PC-3 (cell line): ENCODE measurements at regions not wholly inside any gene's neighbourhood (a gene's known extent, or its start where the extent isn't known, plus 50 kb on each side); places are given as distances from the start of the nearest gene placed in this dataset.

Experiments used
- ATAC-seq: fragments of 200-7000 bp; cut with Tn5 transposase; 2 replicates; pipeline ENCODE4 v1.9.1; 2020; ENCODE audit warnings: mild to moderate bottlenecking, moderate library complexity
- BruUV-seq: library from RNA; stranded (reverse); fragments of 400-500 nt; replicated peaks from 2 replicates; lab custom pipeline; 2021; lab: Mats Ljungman, UMichigan
- CTCF ChIA-PET: fragments of 300-600 bp; sonication (Branson Sonifier 250); formaldehyde crosslinking; loops from one replicate; lab custom pipeline; 2022; ENCODE audit warnings: antibody characterized with exemption; lab: Charles Lee
- POLR2A ChIA-PET: fragments of 300-600 bp; sonication (Branson Sonifier 250); formaldehyde crosslinking; loops from one replicate; lab custom pipeline; 2022; ENCODE audit warnings: antibody characterized with exemption; ENCODE audit not compliant: unreplicated experiment; lab: Charles Lee
- DNase-seq: peaks from one replicate; pipeline ENCODE4 v3.0.0-alpha.2; 2015
- H2AFZ ChIP-seq: fragments of 300-600 bp; sonication (generic); 2 replicates; pipeline ENCODE4 v1.6.0; 2016; ENCODE audit warnings: antibody characterized with exemption, low read length
- H3F3A ChIP-seq: fragments of 300-600 bp; sonication (generic); one replicate; pipeline ENCODE4 v1.6.0; 2017; ENCODE audit warnings: antibody characterized with exemption, low read length, control low read depth, mild to moderate bottlenecking; ENCODE audit not compliant: unreplicated experiment
- H3K27ac ChIP-seq: fragments of 300-600 bp; sonication (generic); 2 replicates; pipeline ENCODE4 v1.5.1; 2016; ENCODE audit warnings: mild to moderate bottlenecking, low read length
- H3K27me3 ChIP-seq: fragments of 300-600 bp; sonication (generic); 2 replicates; pipeline ENCODE4 v1.6.1; 2016; ENCODE audit warnings: low read length, mixed read lengths
- H3K36me3 ChIP-seq: fragments of 300-600 bp; sonication (generic); 2 replicates; pipeline ENCODE4 v1.6.1; 2016; ENCODE audit warnings: low read depth, mixed run types, low read length, mixed read lengths
- H3K4me1 ChIP-seq: fragments of 300-600 bp; sonication (generic); 2 replicates; pipeline ENCODE4 v1.5.1; 2016; ENCODE audit warnings: low read length; ENCODE audit not compliant: insufficient read depth
- H3K4me2 ChIP-seq: fragments of 300-600 bp; sonication (generic); 2 replicates; pipeline ENCODE4 v1.6.0; 2016; ENCODE audit warnings: low read length
- H3K4me3 ChIP-seq: fragments of 300-600 bp; sonication (generic); 2 replicates; pipeline ENCODE4 v1.5.1; 2016; ENCODE audit warnings: mild to moderate bottlenecking, low read length, mixed read lengths
- H3K79me2 ChIP-seq: fragments of 300-600 bp; sonication (generic); 2 replicates; pipeline ENCODE4 v1.6.1; 2017; ENCODE audit warnings: low read length, mixed read lengths
- H3K9ac ChIP-seq: fragments of 300-600 bp; sonication (generic); 2 replicates; pipeline ENCODE4 v1.6.0; 2016; ENCODE audit warnings: mild to moderate bottlenecking, low read length
- H3K9me2 ChIP-seq: fragments of 300-600 bp; sonication (generic); replicated peaks from 2 replicates; pipeline ENCODE4 v1.6.1; 2016; ENCODE audit warnings: mixed run types, low read length, mixed read lengths
- H3K9me3 ChIP-seq: fragments of 300-600 bp; sonication (generic); 2 replicates; pipeline ENCODE4 v1.6.1; 2016; ENCODE audit warnings: low read length, mixed read lengths
- H4K20me1 ChIP-seq: fragments of 300-600 bp; sonication (generic); 2 replicates; pipeline ENCODE4 v1.6.1; 2016; ENCODE audit warnings: low read length, mixed read lengths
- CTCF ChIP-seq: fragments of 300-600 bp; sonication (generic); conservative IDR thresholded peaks from 2 replicates; pipeline ENCODE4 v1.5.1; 2017; ENCODE audit warnings: antibody characterized with exemption, low read depth, mild to moderate bottlenecking, low read length
- EZH2 ChIP-seq: fragments of 300-600 bp; sonication (generic); IDR thresholded peaks from one replicate; pipeline ENCODE4 v1.6.1; 2017; ENCODE audit warnings: antibody characterized with exemption, mild to moderate bottlenecking, low read length; ENCODE audit not compliant: unreplicated experiment
- EZH2phosphoT487 ChIP-seq: fragments of 300-600 bp; sonication (generic); IDR thresholded peaks from 2 replicates; pipeline ENCODE4 v1.6.1; 2018; ENCODE audit warnings: mild to moderate bottlenecking, antibody characterized with exemption, low read length, borderline replicate concordance
- intact Hi-C: fragments of 100-400 bp; cut with micrococcal nuclease; formaldehyde crosslinking; loops from 2 replicates; pipeline ENCODE4 v1.9.0; 2023

- no peak overlapping the region for H2AFZ ChIP-seq
- no peaks in the 10 kb centered on the region for H3K9me2 ChIP-seq
- CTCF ChIA-PET: no interaction called here
- H4K20me1 ChIP-seq: no peaks in the 10 kb centered on the region
- ATAC-seq (no peak), DNase-seq (peak; percentile 33)
- H3F3A ChIP-seq: no peaks in the 10 kb centered on the region
- no peaks in the 10 kb centered on the region for H3K9me3 ChIP-seq
- no peaks in the 10 kb centered on the region for H3K36me3 ChIP-seq
- TF ChIP-seq EZH2 (no peak), EZH2phosphoT487 (no peak), CTCF (no peak)
- no TSS peak for BruUV-seq
- H3K79me2 ChIP-seq: no peaks in the 10 kb centered on the region
- POLR2A ChIA-PET: no interaction called here
- intact Hi-C loops: no loop called here
- H3K27ac ChIP-seq: no peak overlapping the region
- no peak overlapping the region for H3K9ac ChIP-seq
- no peak overlapping the region for H3K4me3 ChIP-seq
- H3K27me3 ChIP-seq: no peaks in the 10 kb centered on the region
- H3K4me1 ChIP-seq: no peaks in the 10 kb centered on the region
- H3K4me2 ChIP-seq: no peak overlapping the region
Measured at GRCh38 chr4:27276307-27277073, 415.8 kb downstream of the STIM2 start.

GRCh38 chr4:27278615-27279375 is 418.2 kb downstream of the STIM2 start:
- H2AFZ ChIP-seq: no peak overlapping the region
- CTCF ChIA-PET: no interaction called here
- H3K4me3 ChIP-seq: no peak overlapping the region
- H3K4me1 ChIP-seq: no peaks in the 10 kb centered on the region
- no peaks in the 10 kb centered on the region for H3K9me2 ChIP-seq
- ATAC-seq (no peak), DNase-seq (peak; percentile 48)
- no peaks in the 10 kb centered on the region for H3K27me3 ChIP-seq
- no peak for TF ChIP-seq EZH2
- no peak for TF ChIP-seq EZH2phosphoT487
- no peak for TF ChIP-seq CTCF
- no peaks in the 10 kb centered on the region for H3K9me3 ChIP-seq
- no peaks in the 10 kb centered on the region for H3K36me3 ChIP-seq
- no peak overlapping the region for H3K9ac ChIP-seq
- no TSS peak for BruUV-seq
- no peaks in the 10 kb centered on the region for H3K79me2 ChIP-seq
- no peaks in the 10 kb centered on the region for H3F3A ChIP-seq
- intact Hi-C loops: no loop called here
- POLR2A ChIA-PET: interaction anchor here (0.6 kb wide), 1 partner anchor 1905 kb away, joined by 26 read pairs; no protein-coding TSS in a partner anchor
- H3K4me2 ChIP-seq: no peak overlapping the region
- H3K27ac ChIP-seq: no peak overlapping the region
- no peaks in the 10 kb centered on the region for H4K20me1 ChIP-seq
